ENCODE measurements at regions not wholly inside any gene's neighbourhood (a gene's known extent, or its start where the extent isn't known, plus 50 kb on each side); places are given as distances from the start of the nearest gene placed in this dataset.

GRCh38 chr1:219498666-219499065, 114.2 kb downstream of the ZC3H11B start:
- no peak for TF ChIP-seq CTCF (IDR thresholded peaks at IDR 0.05; ENCODE audit: low read depth, low read length)
- H3K4me3 ChIP-seq (ENCODE audit: low read depth, low read length), result no peak overlapping the region

- TF ChIP-seq CTCF (IDR thresholded peaks at IDR 0.05; ENCODE audit: low read depth, low read length), result no peak
- no peak overlapping the region for H3K4me3 ChIP-seq (ENCODE audit: low read depth, low read length)
Observed at GRCh38 chr1:219495737-219496408, 117.0 kb downstream of the ZC3H11B start.

- H3K4me3 ChIP-seq (ENCODE audit: low read depth, low read length), result no peak overlapping the region
- no peak for TF ChIP-seq CTCF (IDR thresholded peaks at IDR 0.05; ENCODE audit: low read depth, low read length)
Observed at GRCh38 chr1:219492717-219493116, 120.2 kb downstream of the ZC3H11B start.

- no peak overlapping the region for H3K4me3 ChIP-seq (ENCODE audit: low read depth, low read length)
- no peak for TF ChIP-seq CTCF (IDR thresholded peaks at IDR 0.05; ENCODE audit: low read depth, low read length)
Observed at GRCh38 chr1:219490566-219490965, 122.3 kb downstream of the ZC3H11B start.

GRCh38 chr1:219489636-219490035, 123.3 kb downstream of the ZC3H11B start:
- H3K4me3 ChIP-seq (ENCODE audit: low read depth, low read length), result no peak overlapping the region
- TF ChIP-seq CTCF (IDR thresholded peaks at IDR 0.05; ENCODE audit: low read depth, low read length), result no peak

GRCh38 chr1:219488275-219488674, 124.6 kb downstream of the ZC3H11B start:
- no peak for TF ChIP-seq CTCF (IDR thresholded peaks at IDR 0.05; ENCODE audit: low read depth, low read length)
- H3K4me3 ChIP-seq (ENCODE audit: low read depth, low read length), result no peak overlapping the region

GRCh38 chr1:219483530-219483929, 129.4 kb downstream of the ZC3H11B start:
- TF ChIP-seq CTCF (IDR thresholded peaks at IDR 0.05; ENCODE audit: low read depth, low read length), result no peak
- H3K4me3 ChIP-seq (ENCODE audit: low read depth, low read length), result no peak overlapping the region

Measured in WI38 (cell line).